Neural cell (in vitro differentiated cells): ENCODE measurements at regions not wholly inside any gene's neighbourhood (a gene's known extent, or its start where the extent isn't known, plus 50 kb on each side); places are given as distances from the start of the nearest gene placed in this dataset.

Source experiments
- CTCF ChIP-seq: fragments of 450-650 bp; IDR thresholded peaks from 2 replicates; pipeline ENCODE4 v1.5.1; 2014; ENCODE audit warnings: antibody characterized with exemption, mild to moderate bottlenecking, moderate library complexity; ENCODE audit not compliant: poor library complexity, severe bottlenecking
- EZH2 ChIP-seq: fragments of 200-600, 300-800 bp; shearing (Covaris generic), sonication (generic); IDR thresholded peaks from 2 replicates; pipeline ENCODE4 v1.6.1; 2014; ENCODE audit warnings: antibody characterized with exemption, low read length, borderline replicate concordance, mild to moderate bottlenecking; ENCODE audit not compliant: insufficient read depth, poor library complexity, severe bottlenecking
- POLR2AphosphoS5 ChIP-seq: IDR thresholded peaks from 2 replicates; pipeline ENCODE4 v1.6.1; 2012
- RAD21 ChIP-seq: fragments of 450-650 bp; conservative IDR thresholded peaks from 2 replicates; pipeline ENCODE4 v1.6.1; 2014; ENCODE audit warnings: antibody characterized with exemption, mild to moderate bottlenecking, moderate library complexity
- SMC3 ChIP-seq: fragments of 450-650 bp; conservative IDR thresholded peaks from 2 replicates; pipeline ENCODE4 v1.6.1; 2014; ENCODE audit warnings: antibody characterized with exemption, mild to moderate bottlenecking, moderate library complexity; ENCODE audit not compliant: poor library complexity
- TAF1 ChIP-seq: IDR thresholded peaks from 2 replicates; pipeline ENCODE4 v1.6.1; 2012; ENCODE audit warnings: low read depth

GRCh38 chr17:33401249-33401648 is 108.2 kb upstream of the ASIC2 start:
- TF ChIP-seq CTCF (no peak), SMC3 (no peak), RAD21 (no peak), POLR2AphosphoS5 (no peak), TAF1 (no peak), EZH2 (no peak)
